ENCODE measurements at regions not wholly inside any gene's neighbourhood (a gene's known extent, or its start where the extent isn't known, plus 50 kb on each side); places are given as distances from the start of the nearest gene placed in this dataset.

GRCh38 chr6:114952229-114952628 is 609.4 kb upstream of the HS3ST5 start:
- Mint-ChIP-seq H3K36me3 (ENCODE audit: low read depth) (no peaks in the 10 kb centered on the region), H3K27me3 (ENCODE audit: insufficient read depth) (no peaks in the 10 kb centered on the region), H3K9me3 (peaks cover 28% of the 10 kb centered on the region), H3K4me3 (no peak overlapping the region), H3K27ac (no peak overlapping the region), H3K4me1 (ENCODE audit: low read depth) (no peaks in the 10 kb centered on the region)
- no peak for TF ChIP-seq CTCF (IDR thresholded peaks at IDR 0.05)
- DNase-seq = no peak

GRCh38 chr6:114945392-114945791 is 602.6 kb upstream of the HS3ST5 start:
- no peak overlapping the region for H3K4me3 Mint-ChIP-seq
- peaks cover 42% of the 10 kb centered on the region for H3K9me3 Mint-ChIP-seq
- no peak for TF ChIP-seq CTCF (IDR thresholded peaks at IDR 0.05)
- no peaks in the 10 kb centered on the region for H3K4me1 Mint-ChIP-seq (ENCODE audit: low read depth)
- H3K36me3 Mint-ChIP-seq (ENCODE audit: low read depth) = 0 out of 2 replicates have a peak, but pooled peaks cover 9% of the 10 kb centered on the region
- no peak for DNase-seq
- no peaks in the 10 kb centered on the region for H3K27me3 Mint-ChIP-seq (ENCODE audit: insufficient read depth)
- H3K27ac Mint-ChIP-seq = no peak overlapping the region

- no peak overlapping the region for H3K4me3 Mint-ChIP-seq
- H3K36me3 Mint-ChIP-seq (ENCODE audit: low read depth) = 0 out of 2 replicates have a peak, but pooled peaks cover 5% of the 10 kb centered on the region
- H3K27me3 Mint-ChIP-seq (ENCODE audit: insufficient read depth) = no peaks in the 10 kb centered on the region
- no peak for DNase-seq
- no peaks in the 10 kb centered on the region for H3K4me1 Mint-ChIP-seq (ENCODE audit: low read depth)
- peaks cover 55% of the 10 kb centered on the region for H3K9me3 Mint-ChIP-seq
- no peak overlapping the region for H3K27ac Mint-ChIP-seq
- TF ChIP-seq CTCF (IDR thresholded peaks at IDR 0.05) = no peak
Observed at GRCh38 chr6:114941078-114941477, 598.3 kb upstream of the HS3ST5 start.

GRCh38 chr6:114940181-114940580 is 597.4 kb upstream of the HS3ST5 start:
- Mint-ChIP-seq H3K27ac (no peak overlapping the region), H3K4me1 (ENCODE audit: low read depth) (no peaks in the 10 kb centered on the region), H3K27me3 (ENCODE audit: insufficient read depth) (no peaks in the 10 kb centered on the region)

GRCh38 chr6:114939630-114940029 is 596.8 kb upstream of the HS3ST5 start:
- no peak for TF ChIP-seq CTCF (IDR thresholded peaks at IDR 0.05)

More at GRCh38 chr6:114940181-114940580, 597.4 kb upstream of the HS3ST5 start:
- no peak for TF ChIP-seq CTCF (IDR thresholded peaks at IDR 0.05)
- Mint-ChIP-seq H3K4me3 (no peak overlapping the region), H3K9me3 (peaks cover 61% of the 10 kb centered on the region), H3K36me3 (ENCODE audit: low read depth) (0 out of 2 replicates have a peak, but pooled peaks cover 4% of the 10 kb centered on the region)
- DNase-seq = no peak

GRCh38 chr6:114936080-114936479 is 593.3 kb upstream of the HS3ST5 start:
- Mint-ChIP-seq H3K27ac (no peak overlapping the region), H3K27me3 (ENCODE audit: insufficient read depth) (no peaks in the 10 kb centered on the region), H3K36me3 (ENCODE audit: low read depth) (no peaks in the 10 kb centered on the region), H3K4me1 (ENCODE audit: low read depth) (no peaks in the 10 kb centered on the region), H3K4me3 (no peak overlapping the region), H3K9me3 (peaks cover 54% of the 10 kb centered on the region)
- no peak for DNase-seq
- no peak for TF ChIP-seq CTCF (IDR thresholded peaks at IDR 0.05)

More at GRCh38 chr6:114939630-114940029, 596.8 kb upstream of the HS3ST5 start:
- no peaks in the 10 kb centered on the region for H3K4me1 Mint-ChIP-seq (ENCODE audit: low read depth)
- H3K27me3 Mint-ChIP-seq (ENCODE audit: insufficient read depth) = no peaks in the 10 kb centered on the region
- no peak overlapping the region for H3K4me3 Mint-ChIP-seq
- H3K9me3 Mint-ChIP-seq = peaks cover 61% of the 10 kb centered on the region
- H3K27ac Mint-ChIP-seq = no peak overlapping the region
- no peak for DNase-seq
- 0 out of 2 replicates have a peak, but pooled peaks cover 2% of the 10 kb centered on the region for H3K36me3 Mint-ChIP-seq (ENCODE audit: low read depth)

Measured in HFFc6 (cell line).